OCI-LY3 (cell line): ENCODE measurements at regions not wholly inside any gene's neighbourhood (a gene's known extent, or its start where the extent isn't known, plus 50 kb on each side); places are given as distances from the start of the nearest gene placed in this dataset.
"Not testable (repeated sequence)": the region's sequence is repeated elsewhere in the genome, so short reads cannot be mapped to it uniquely, and the experiment has no call there.

Source experiments
- H2AFZ ChIP-seq: fragments of 200-600, 300-600 bp; shearing (Covaris generic); 2 replicates; pipeline ENCODE4 v1.6.0; 2014; ENCODE audit warnings: antibody characterized with exemption, low read depth, low read length
- H3K27ac ChIP-seq: fragments of 200-600, 300-600 bp; sonication (generic); 2 replicates; pipeline ENCODE4 v1.5.1; 2014; ENCODE audit warnings: mild to moderate bottlenecking, low read length, moderate library complexity, mixed read lengths
- H3K27me3 ChIP-seq: fragments of 200-600, 300-600 bp; sonication (generic); 2 replicates; pipeline ENCODE4 v1.6.1; 2014; ENCODE audit warnings: low read depth, low read length, mixed read lengths
- H3K36me3 ChIP-seq: fragments of 200-600, 300-600 bp; sonication (generic); replicated peaks from 2 replicates; pipeline ENCODE3; 2014; ENCODE audit warnings: low read depth, low read length, mixed read lengths
- H3K4me1 ChIP-seq: fragments of 300-600, 200-600 bp; sonication (generic); 2 replicates; pipeline ENCODE4 v1.6.1; 2014; ENCODE audit warnings: low read length, mixed read lengths
- H3K4me2 ChIP-seq: fragments of 200-600, 300-600 bp; sonication (generic); 2 replicates; pipeline ENCODE4 v1.6.1; 2014; ENCODE audit warnings: low read length, mixed read lengths
- H3K4me3 ChIP-seq: fragments of 300-600, 200-600 bp; sonication (generic); 2 replicates; pipeline ENCODE4 v1.5.1; 2014; ENCODE audit warnings: antibody characterized with exemption, mild to moderate bottlenecking, low read length, moderate library complexity
- H3K79me2 ChIP-seq: fragments of 300-600, 200-600 bp; shearing (Covaris generic); 2 replicates; pipeline ENCODE4 v1.6.1; 2014; ENCODE audit warnings: mild to moderate bottlenecking, low read length, mixed read lengths
- H3K9ac ChIP-seq: fragments of 300-600, 200-600 bp; shearing (Covaris generic); 2 replicates; pipeline ENCODE4 v1.6.0; 2014; ENCODE audit warnings: mild to moderate bottlenecking, low read length, moderate library complexity
- H3K9me3 ChIP-seq: fragments of 200-600, 300-600 bp; shearing (Covaris generic); 2 replicates; pipeline ENCODE4 v1.6.1; 2014; ENCODE audit warnings: low read length, mixed read lengths; ENCODE audit not compliant: insufficient read depth
- H4K20me1 ChIP-seq: fragments of 200-600, 300-600 bp; sonication (generic); 2 replicates; pipeline ENCODE4 v1.6.1; 2016; ENCODE audit warnings: low read length, mixed read lengths; ENCODE audit not compliant: insufficient read depth
- CTCF ChIP-seq: fragments of 200-600, 300-600 bp; sonication (generic); IDR thresholded peaks from 2 replicates; pipeline ENCODE4 v1.5.1; 2014; ENCODE audit warnings: antibody characterized with exemption, low read length, low read depth
- EZH2phosphoT487 ChIP-seq: fragments of 200-600 bp; shearing (Covaris generic); IDR thresholded peaks from 2 replicates; pipeline ENCODE4 v1.6.1; 2018; ENCODE audit warnings: antibody characterized with exemption, mixed run types, low read depth

GRCh38 chr4:67286724-67287123 lies 258.6 kb downstream of the CENPC start:
- H3K27me3 ChIP-seq = no peaks in the 10 kb centered on the region
- H3K9me3 ChIP-seq = no peaks in the 10 kb centered on the region
- H4K20me1 ChIP-seq = no peaks in the 10 kb centered on the region
- H3K4me3 ChIP-seq = no peak overlapping the region
- H3K4me2 ChIP-seq = no peak overlapping the region
- H3K79me2 ChIP-seq = no peaks in the 10 kb centered on the region
- H2AFZ ChIP-seq = no peak overlapping the region
- peaks cover 8% of the 10 kb centered on the region; the same call in 1 of the 2 replicates for H3K4me1 ChIP-seq
- TF ChIP-seq EZH2phosphoT487 (no peak), CTCF (no peak)
- H3K9ac ChIP-seq = no peak overlapping the region
- no peaks in the 10 kb centered on the region for H3K36me3 ChIP-seq
- H3K27ac ChIP-seq = no peak overlapping the region

- no peaks in the 10 kb centered on the region for H3K9me3 ChIP-seq
- H3K9ac ChIP-seq = no peak overlapping the region
- H3K4me2 ChIP-seq = no peak overlapping the region
- H3K36me3 ChIP-seq = no peaks in the 10 kb centered on the region
- no peaks in the 10 kb centered on the region for H3K27me3 ChIP-seq
- H3K4me3 ChIP-seq = no peak overlapping the region
- no peak overlapping the region for H2AFZ ChIP-seq
- no peaks in the 10 kb centered on the region for H3K79me2 ChIP-seq
- no peak for TF ChIP-seq CTCF
- no peak for TF ChIP-seq EZH2phosphoT487
- H4K20me1 ChIP-seq = no peaks in the 10 kb centered on the region
- no peaks in the 10 kb centered on the region for H3K4me1 ChIP-seq
- no peak overlapping the region for H3K27ac ChIP-seq
These were observed 262.6 kb downstream of the CENPC start for GRCh38 chr4:67282749-67283148.

- H4K20me1 ChIP-seq = no peaks in the 10 kb centered on the region
- H3K4me3 ChIP-seq = no peak overlapping the region
- H3K9ac ChIP-seq = no peak overlapping the region
- H3K4me2 ChIP-seq = no peak overlapping the region
- TF ChIP-seq EZH2phosphoT487 = no peak
- no peak for TF ChIP-seq CTCF
- H3K9me3 ChIP-seq = no peaks in the 10 kb centered on the region
- H2AFZ ChIP-seq = no peak overlapping the region
- no peaks in the 10 kb centered on the region for H3K36me3 ChIP-seq
- H3K27ac ChIP-seq = no peak overlapping the region
- H3K4me1 ChIP-seq = no peaks in the 10 kb centered on the region
- no peaks in the 10 kb centered on the region for H3K79me2 ChIP-seq
- no peaks in the 10 kb centered on the region for H3K27me3 ChIP-seq
These were observed 270.0 kb downstream of the CENPC start for GRCh38 chr4:67275179-67275750.

GRCh38 chr4:67274671-67275070 lies 270.6 kb downstream of the CENPC start:
- H2AFZ ChIP-seq, H3K4me3 ChIP-seq, H3K27me3 ChIP-seq, H3K9ac ChIP-seq, H3K4me2 ChIP-seq, H3K9me3 ChIP-seq, H4K20me1 ChIP-seq, H3K36me3 ChIP-seq, H3K4me1 ChIP-seq, H3K27ac ChIP-seq, H3K79me2 ChIP-seq: not testable (repeated sequence)

GRCh38 chr4:67273666-67274065 lies 271.6 kb downstream of the CENPC start:
- Histone ChIP-seq H3K4me2 (no peak overlapping the region), H3K9me3 (no peaks in the 10 kb centered on the region), H3K27ac (no peak overlapping the region), H3K4me3 (no peak overlapping the region), H4K20me1 (no peaks in the 10 kb centered on the region), H2AFZ (no peak overlapping the region), H3K9ac (no peak overlapping the region), H3K79me2 (no peaks in the 10 kb centered on the region), H3K27me3 (no peaks in the 10 kb centered on the region), H3K4me1 (no peaks in the 10 kb centered on the region), H3K36me3 (no peaks in the 10 kb centered on the region)
- TF ChIP-seq EZH2phosphoT487 = no peak
- TF ChIP-seq CTCF = no peak
